ENCODE measurements at regions not wholly inside any gene's neighbourhood (a gene's known extent, or its start where the extent isn't known, plus 50 kb on each side); places are given as distances from the start of the nearest gene placed in this dataset.

- TF ChIP-seq JUND (IDR thresholded peaks at IDR 0.05; ENCODE audit: low read depth): no peak
- DNase-seq (ENCODE audit: low read depth in 1 of 2, low spot score in 1 of 2): no peak
- in situ Hi-C loops (cut with HindIII; ENCODE audit: low pct_unique_long_range_greater_than_20kb, low sequenced_read_pairs): no loop called here
Observed at GRCh38 chr13:31638577-31638976, 100.7 kb upstream of the RXFP2 start.

GRCh38 chr13:31639443-31640163, 99.7 kb upstream of the RXFP2 start:
- DNase-seq (ENCODE audit: low read depth in 1 of 2, low spot score in 1 of 2): no peak
- no peak for TF ChIP-seq JUND (IDR thresholded peaks at IDR 0.05; ENCODE audit: low read depth)
- in situ Hi-C loops (cut with HindIII; ENCODE audit: low pct_unique_long_range_greater_than_20kb, low sequenced_read_pairs): no loop called here

- no peak for DNase-seq (ENCODE audit: low read depth in 1 of 2, low spot score in 1 of 2)
- no peak for TF ChIP-seq JUND (IDR thresholded peaks at IDR 0.05; ENCODE audit: low read depth)
- in situ Hi-C loops (cut with HindIII; ENCODE audit: low pct_unique_long_range_greater_than_20kb, low sequenced_read_pairs): no loop called here
Observed at GRCh38 chr13:31649766-31650165, 89.6 kb upstream of the RXFP2 start.

GRCh38 chr13:31653730-31654129, 85.6 kb upstream of the RXFP2 start:
- DNase-seq (ENCODE audit: low read depth in 1 of 2, low spot score in 1 of 2): no peak
- no peak for TF ChIP-seq JUND (IDR thresholded peaks at IDR 0.05; ENCODE audit: low read depth)
- in situ Hi-C loops (cut with HindIII; ENCODE audit: low pct_unique_long_range_greater_than_20kb, low sequenced_read_pairs): no loop called here

GRCh38 chr13:31663880-31664585, 75.3 kb upstream of the RXFP2 start:
- no peak for TF ChIP-seq JUND (IDR thresholded peaks at IDR 0.05; ENCODE audit: low read depth)
- in situ Hi-C loops (cut with HindIII; ENCODE audit: low pct_unique_long_range_greater_than_20kb, low sequenced_read_pairs): no loop called here

GRCh38 chr13:31670831-31671617, 68.3 kb upstream of the RXFP2 start:
- TF ChIP-seq JUND (IDR thresholded peaks at IDR 0.05; ENCODE audit: low read depth): no peak
- DNase-seq (ENCODE audit: low read depth in 1 of 2, low spot score in 1 of 2): no peak
- in situ Hi-C loops (cut with HindIII; ENCODE audit: low pct_unique_long_range_greater_than_20kb, low sequenced_read_pairs): no loop called here

More at GRCh38 chr13:31663880-31664585, 75.3 kb upstream of the RXFP2 start:
- DNase-seq (ENCODE audit: low read depth in 1 of 2, low spot score in 1 of 2): no peak

GRCh38 chr13:31674051-31674450, 65.3 kb upstream of the RXFP2 start:
- in situ Hi-C loops (cut with HindIII; ENCODE audit: low pct_unique_long_range_greater_than_20kb, low sequenced_read_pairs): no loop called here
- TF ChIP-seq JUND (IDR thresholded peaks at IDR 0.05; ENCODE audit: low read depth): no peak
- DNase-seq (ENCODE audit: low read depth in 1 of 2, low spot score in 1 of 2): no peak

GRCh38 chr13:31675440-31675953, 63.8 kb upstream of the RXFP2 start:
- no peak for TF ChIP-seq JUND (IDR thresholded peaks at IDR 0.05; ENCODE audit: low read depth)
- no peak for DNase-seq (ENCODE audit: low read depth in 1 of 2, low spot score in 1 of 2)
- in situ Hi-C loops (cut with HindIII; ENCODE audit: low pct_unique_long_range_greater_than_20kb, low sequenced_read_pairs): no loop called here

- no peak for TF ChIP-seq JUND (IDR thresholded peaks at IDR 0.05; ENCODE audit: low read depth)
- DNase-seq (ENCODE audit: low read depth in 1 of 2, low spot score in 1 of 2): no peak
- in situ Hi-C loops (cut with HindIII; ENCODE audit: low pct_unique_long_range_greater_than_20kb, low sequenced_read_pairs): no loop called here
Observed at GRCh38 chr13:31681133-31681532, 58.2 kb upstream of the RXFP2 start.

GRCh38 chr13:31684466-31684865, 54.9 kb upstream of the RXFP2 start:
- in situ Hi-C loops (cut with HindIII; ENCODE audit: low pct_unique_long_range_greater_than_20kb, low sequenced_read_pairs): no loop called here
- DNase-seq (ENCODE audit: low read depth in 1 of 2, low spot score in 1 of 2): no peak
- no peak for TF ChIP-seq JUND (IDR thresholded peaks at IDR 0.05; ENCODE audit: low read depth)

- DNase-seq (ENCODE audit: low read depth in 1 of 2, low spot score in 1 of 2): no peak
- in situ Hi-C loops (cut with HindIII; ENCODE audit: low pct_unique_long_range_greater_than_20kb, low sequenced_read_pairs): no loop called here
- TF ChIP-seq JUND (IDR thresholded peaks at IDR 0.05; ENCODE audit: low read depth): no peak
Observed at GRCh38 chr13:31686670-31687425, 52.5 kb upstream of the RXFP2 start.
